Ascending aorta (tissue), 2 donors: ENCODE measurements at regions not wholly inside any gene's neighbourhood (a gene's known extent, or its start where the extent isn't known, plus 50 kb on each side); places are given as distances from the start of the nearest gene placed in this dataset.

ENCODE experiments used
- DNase-seq, 2 donors: peaks; one replicate each; pipeline ENCODE4 v3.0.0-alpha.2; 2019; ENCODE audit warnings: low spot score in 2 of 2
- H3K27ac ChIP-seq, 2 donors: fragments of 200-600 bp; sonication (generic); one replicate each; pipeline ENCODE4 v1.5.1; 2016 to 2017; ENCODE audit warnings: mild to moderate bottlenecking in 1 of 2
- H3K27me3 ChIP-seq: fragments of 200-600 bp; sonication (generic); one replicate; pipeline ENCODE4 v1.5.1; 2017
- H3K36me3 ChIP-seq, 2 donors: fragments of 200-600 bp; sonication (generic); one replicate each; pipeline ENCODE4 v1.5.1; 2016
- H3K4me1 ChIP-seq, 2 donors: fragments of 200-600 bp; sonication (generic); one replicate each; pipeline ENCODE4 v1.5.1; 2016 to 2017; ENCODE audit warnings: mild to moderate bottlenecking in 1 of 2
- H3K4me3 ChIP-seq, 2 donors: fragments of 200-600 bp; sonication (generic); one replicate each; pipeline ENCODE4 v1.5.1; 2016 to 2017; ENCODE audit warnings: mild to moderate bottlenecking in 1 of 2
- H3K9me3 ChIP-seq, 2 donors: fragments of 200-600 bp; sonication (generic); one replicate each; pipeline ENCODE4 v1.5.1; 2016
- CTCF ChIP-seq, 3 experiments: fragments of 200-600 bp in 2 of 3; fragments of 450-650 bp in 1 of 3; sonication (generic) in 2 of 3; IDR thresholded peaks; one replicate each; pipeline ENCODE4 v1.5.1; 2016 to 2019; ENCODE audit warnings: antibody characterized with exemption in 3 of 3, mild to moderate bottlenecking in 1 of 3, moderate library complexity in 1 of 3
- intact Hi-C: fragments of 100-400 bp; cut with DNase I; formaldehyde crosslinking; loops from one replicate; pipeline ENCODE4 v1.15.1; 2023

- no peak for TF ChIP-seq CTCF (IDR thresholded peaks at IDR 0.05)
- intact Hi-C loops = no loop called here
- H3K9me3 ChIP-seq = no peaks in the 10 kb centered on the region
- H3K36me3 ChIP-seq = no peaks in the 10 kb centered on the region
- peak overlapping the region in 1 of 2 donors; percentile 23 for H3K4me3 ChIP-seq
- no peaks in the 10 kb centered on the region for H3K27me3 ChIP-seq
- no peaks in the 10 kb centered on the region for H3K4me1 ChIP-seq
- no peak overlapping the region for H3K27ac ChIP-seq
- DNase-seq = no peak
Observed at GRCh38 chr4:176383273-176384077, 63.7 kb downstream of the SPCS3 start.

- no peaks in the 10 kb centered on the region for H3K9me3 ChIP-seq
- H3K27me3 ChIP-seq = no peaks in the 10 kb centered on the region
- no peaks in the 10 kb centered on the region for H3K4me1 ChIP-seq
- H3K27ac ChIP-seq = no peak overlapping the region
- TF ChIP-seq CTCF (IDR thresholded peaks at IDR 0.05) = no peak
- no peaks in the 10 kb centered on the region for H3K36me3 ChIP-seq
- intact Hi-C loops = no loop called here
- no peak overlapping the region for H3K4me3 ChIP-seq
- DNase-seq = no peak
Observed at GRCh38 chr4:176385601-176386000, 65.8 kb downstream of the SPCS3 start.

- no peaks in the 10 kb centered on the region for H3K4me1 ChIP-seq
- no peak for DNase-seq
- TF ChIP-seq CTCF (IDR thresholded peaks at IDR 0.05) = no peak
- H3K36me3 ChIP-seq = no peaks in the 10 kb centered on the region
- no peak overlapping the region for H3K4me3 ChIP-seq
- H3K27ac ChIP-seq = no peak overlapping the region
- no peaks in the 10 kb centered on the region for H3K9me3 ChIP-seq
- intact Hi-C loops = no loop called here
- no peaks in the 10 kb centered on the region for H3K27me3 ChIP-seq
Observed at GRCh38 chr4:176387571-176387970, 67.8 kb downstream of the SPCS3 start.

- H3K4me1 ChIP-seq = no peaks in the 10 kb centered on the region
- no peak for DNase-seq
- H3K4me3 ChIP-seq = no peak overlapping the region
- TF ChIP-seq CTCF (IDR thresholded peaks at IDR 0.05) = no peak
- H3K9me3 ChIP-seq = no peaks in the 10 kb centered on the region
- H3K27me3 ChIP-seq = no peaks in the 10 kb centered on the region
- no peak overlapping the region for H3K27ac ChIP-seq
- intact Hi-C loops = no loop called here
- no peaks in the 10 kb centered on the region for H3K36me3 ChIP-seq
Observed at GRCh38 chr4:176393306-176394013, 73.7 kb downstream of the SPCS3 start.

- Histone ChIP-seq H3K27ac (no peak overlapping the region), H3K4me3 (no peak overlapping the region), H3K27me3 (no peaks in the 10 kb centered on the region), H3K4me1 (no peaks in the 10 kb centered on the region), H3K36me3 (no peaks in the 10 kb centered on the region), H3K9me3 (peaks cover 0 to 5% of the 10 kb centered on the region in 2 donors)
- DNase-seq = no peak
- TF ChIP-seq CTCF (IDR thresholded peaks at IDR 0.05) = no peak
- intact Hi-C loops = no loop called here
Observed at GRCh38 chr4:176400816-176401461, 81.2 kb downstream of the SPCS3 start.
